A673 (cell line): ENCODE measurements at regions not wholly inside any gene's neighbourhood (a gene's known extent, or its start where the extent isn't known, plus 50 kb on each side); places are given as distances from the start of the nearest gene placed in this dataset.

ENCODE experiments used
- EZH2 ChIP-seq: fragments of 200-600 bp; sonication (generic); IDR thresholded peaks from 2 replicates; pipeline ENCODE4 v1.6.1; 2017; ENCODE audit warnings: borderline replicate concordance, low read depth, mild to moderate bottlenecking, mixed read lengths, antibody characterized with exemption, low read length; ENCODE audit not compliant: poor library complexity, severe bottlenecking
- TF ChIP-seq, protein P1 (sequence below): fragments of 300-800, 200-600 bp; sonication (generic); conservative IDR thresholded peaks from 2 replicates; pipeline ENCODE4 v1.5.1; 2017; ENCODE audit warnings: low read depth, mild to moderate bottlenecking, antibody characterized with exemption, low read length, moderate library complexity, mixed read lengths

DNA sequence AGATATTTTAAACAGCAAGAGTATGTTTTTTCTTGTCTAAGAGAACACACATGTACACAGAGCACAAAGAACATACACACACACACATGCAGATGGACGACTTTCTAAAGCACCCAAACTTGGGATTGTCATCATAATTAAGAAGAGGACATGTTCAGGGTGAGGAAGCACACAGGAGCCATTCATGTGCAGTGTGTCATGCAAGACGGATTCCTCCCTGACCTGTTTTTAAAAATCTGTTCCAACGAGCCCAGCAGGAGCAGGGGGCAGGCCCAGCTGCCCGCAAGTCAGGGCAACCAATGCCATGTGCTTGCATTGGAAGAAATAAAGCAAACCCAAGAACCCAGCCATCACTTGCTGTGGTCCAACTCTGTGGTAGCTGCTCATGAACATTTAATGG is 167.3 kb upstream of the ZNF644 start:
- TF ChIP-seq, protein P1, sequence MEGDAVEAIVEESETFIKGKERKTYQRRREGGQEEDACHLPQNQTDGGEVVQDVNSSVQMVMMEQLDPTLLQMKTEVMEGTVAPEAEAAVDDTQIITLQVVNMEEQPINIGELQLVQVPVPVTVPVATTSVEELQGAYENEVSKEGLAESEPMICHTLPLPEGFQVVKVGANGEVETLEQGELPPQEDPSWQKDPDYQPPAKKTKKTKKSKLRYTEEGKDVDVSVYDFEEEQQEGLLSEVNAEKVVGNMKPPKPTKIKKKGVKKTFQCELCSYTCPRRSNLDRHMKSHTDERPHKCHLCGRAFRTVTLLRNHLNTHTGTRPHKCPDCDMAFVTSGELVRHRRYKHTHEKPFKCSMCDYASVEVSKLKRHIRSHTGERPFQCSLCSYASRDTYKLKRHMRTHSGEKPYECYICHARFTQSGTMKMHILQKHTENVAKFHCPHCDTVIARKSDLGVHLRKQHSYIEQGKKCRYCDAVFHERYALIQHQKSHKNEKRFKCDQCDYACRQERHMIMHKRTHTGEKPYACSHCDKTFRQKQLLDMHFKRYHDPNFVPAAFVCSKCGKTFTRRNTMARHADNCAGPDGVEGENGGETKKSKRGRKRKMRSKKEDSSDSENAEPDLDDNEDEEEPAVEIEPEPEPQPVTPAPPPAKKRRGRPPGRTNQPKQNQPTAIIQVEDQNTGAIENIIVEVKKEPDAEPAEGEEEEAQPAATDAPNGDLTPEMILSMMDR, result no peak
- TF ChIP-seq EZH2, result no peak
